ENCODE measurements at regions not wholly inside any gene's neighbourhood (a gene's known extent, or its start where the extent isn't known, plus 50 kb on each side); places are given as distances from the start of the nearest gene placed in this dataset.
A peak's percentile ranks its signal among the peaks of the same experiment; 100 is the strongest.

DNA sequence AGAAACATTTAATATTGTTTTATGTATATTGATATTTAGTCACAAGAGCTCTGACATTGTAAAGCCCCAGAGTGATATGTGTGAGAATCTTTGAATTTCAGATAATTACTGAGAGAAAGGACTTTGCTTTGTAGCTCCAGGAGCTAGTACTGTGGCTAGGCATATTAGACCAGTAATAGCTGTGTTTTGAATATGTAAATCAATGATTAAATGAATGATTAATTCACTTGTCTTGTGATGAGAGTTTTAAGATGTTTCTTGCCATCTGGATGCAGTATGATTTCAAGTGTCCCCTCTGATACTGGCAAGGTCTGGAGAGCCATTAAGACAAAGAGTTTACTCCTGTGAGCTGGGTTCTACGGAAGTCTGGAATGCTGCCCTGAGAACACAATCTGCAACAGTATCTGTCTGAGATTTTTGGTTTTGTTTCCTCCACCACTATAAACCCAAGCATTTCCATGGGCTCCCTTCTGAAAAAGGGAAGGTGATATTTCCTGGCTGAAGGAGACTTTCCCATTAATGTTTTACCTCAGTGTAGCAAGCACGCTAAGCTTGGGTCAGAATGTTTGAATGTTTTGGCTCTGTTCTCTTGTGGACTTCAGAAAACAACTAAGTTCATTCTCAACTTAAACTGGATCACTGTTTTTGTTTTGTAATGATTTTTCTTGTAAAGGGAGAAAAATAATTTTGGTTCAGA is 61.3 kb upstream of the BICC1 start:
- Histone ChIP-seq H3K27me3 (no peaks in the 10 kb centered on the region), H3K4me1 (ENCODE audit: low read depth) (no peaks in the 10 kb centered on the region), H3K27ac (peak overlapping the region; percentile 58), H3K4me3 (no peak overlapping the region), H3K9me3 (ENCODE audit: low read depth) (no peaks in the 10 kb centered on the region), H3K36me3 (no peaks in the 10 kb centered on the region)
- peak in 1 of 2 donors; percentile 3 for DNase-seq (ENCODE audit: low read depth in 1 of 2, low spot score in 1 of 2)
- TF ChIP-seq, protein P1, sequence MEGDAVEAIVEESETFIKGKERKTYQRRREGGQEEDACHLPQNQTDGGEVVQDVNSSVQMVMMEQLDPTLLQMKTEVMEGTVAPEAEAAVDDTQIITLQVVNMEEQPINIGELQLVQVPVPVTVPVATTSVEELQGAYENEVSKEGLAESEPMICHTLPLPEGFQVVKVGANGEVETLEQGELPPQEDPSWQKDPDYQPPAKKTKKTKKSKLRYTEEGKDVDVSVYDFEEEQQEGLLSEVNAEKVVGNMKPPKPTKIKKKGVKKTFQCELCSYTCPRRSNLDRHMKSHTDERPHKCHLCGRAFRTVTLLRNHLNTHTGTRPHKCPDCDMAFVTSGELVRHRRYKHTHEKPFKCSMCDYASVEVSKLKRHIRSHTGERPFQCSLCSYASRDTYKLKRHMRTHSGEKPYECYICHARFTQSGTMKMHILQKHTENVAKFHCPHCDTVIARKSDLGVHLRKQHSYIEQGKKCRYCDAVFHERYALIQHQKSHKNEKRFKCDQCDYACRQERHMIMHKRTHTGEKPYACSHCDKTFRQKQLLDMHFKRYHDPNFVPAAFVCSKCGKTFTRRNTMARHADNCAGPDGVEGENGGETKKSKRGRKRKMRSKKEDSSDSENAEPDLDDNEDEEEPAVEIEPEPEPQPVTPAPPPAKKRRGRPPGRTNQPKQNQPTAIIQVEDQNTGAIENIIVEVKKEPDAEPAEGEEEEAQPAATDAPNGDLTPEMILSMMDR (IDR thresholded peaks at IDR 0.05; ENCODE audit: low read depth, low read length) = no peak

DNA sequence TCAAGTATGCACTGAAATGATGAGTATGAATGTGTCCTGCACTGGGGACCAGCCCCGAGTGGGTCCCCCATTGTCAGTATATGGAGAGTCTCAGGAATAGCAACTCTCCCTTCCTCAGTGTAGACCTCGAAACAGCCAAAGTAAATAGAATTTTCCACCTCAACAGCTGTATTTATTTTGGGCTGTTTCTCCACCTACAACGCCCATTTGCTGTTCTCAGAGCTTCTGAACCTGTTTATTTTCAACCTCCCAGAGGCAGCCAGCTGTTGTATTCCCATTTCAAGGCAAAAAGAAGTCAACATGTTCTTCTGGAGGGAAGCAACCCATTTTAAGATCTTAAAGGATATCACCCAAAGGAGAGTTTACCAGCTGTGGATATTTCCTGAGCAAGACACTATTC is 59.6 kb upstream of the BICC1 start:
- Histone ChIP-seq H3K4me3 (no peak overlapping the region), H3K4me1 (ENCODE audit: low read depth) (no peaks in the 10 kb centered on the region), H3K27me3 (no peaks in the 10 kb centered on the region), H3K36me3 (no peaks in the 10 kb centered on the region), H3K27ac (no peak overlapping the region), H3K9me3 (ENCODE audit: low read depth) (no peaks in the 10 kb centered on the region)
- TF ChIP-seq, protein P1 (IDR thresholded peaks at IDR 0.05; ENCODE audit: low read depth, low read length) = no peak
- no peak for DNase-seq (ENCODE audit: low read depth in 1 of 2, low spot score in 1 of 2)

- DNase-seq (ENCODE audit: low read depth in 1 of 2, low spot score in 1 of 2) = no peak
- no peaks in the 10 kb centered on the region for H3K36me3 ChIP-seq
- TF ChIP-seq, protein P1 (IDR thresholded peaks at IDR 0.05; ENCODE audit: low read depth, low read length) = no peak
Observed at GRCh38 chr10:58456179-58456578, 56.5 kb upstream of the BICC1 start.

DNA sequence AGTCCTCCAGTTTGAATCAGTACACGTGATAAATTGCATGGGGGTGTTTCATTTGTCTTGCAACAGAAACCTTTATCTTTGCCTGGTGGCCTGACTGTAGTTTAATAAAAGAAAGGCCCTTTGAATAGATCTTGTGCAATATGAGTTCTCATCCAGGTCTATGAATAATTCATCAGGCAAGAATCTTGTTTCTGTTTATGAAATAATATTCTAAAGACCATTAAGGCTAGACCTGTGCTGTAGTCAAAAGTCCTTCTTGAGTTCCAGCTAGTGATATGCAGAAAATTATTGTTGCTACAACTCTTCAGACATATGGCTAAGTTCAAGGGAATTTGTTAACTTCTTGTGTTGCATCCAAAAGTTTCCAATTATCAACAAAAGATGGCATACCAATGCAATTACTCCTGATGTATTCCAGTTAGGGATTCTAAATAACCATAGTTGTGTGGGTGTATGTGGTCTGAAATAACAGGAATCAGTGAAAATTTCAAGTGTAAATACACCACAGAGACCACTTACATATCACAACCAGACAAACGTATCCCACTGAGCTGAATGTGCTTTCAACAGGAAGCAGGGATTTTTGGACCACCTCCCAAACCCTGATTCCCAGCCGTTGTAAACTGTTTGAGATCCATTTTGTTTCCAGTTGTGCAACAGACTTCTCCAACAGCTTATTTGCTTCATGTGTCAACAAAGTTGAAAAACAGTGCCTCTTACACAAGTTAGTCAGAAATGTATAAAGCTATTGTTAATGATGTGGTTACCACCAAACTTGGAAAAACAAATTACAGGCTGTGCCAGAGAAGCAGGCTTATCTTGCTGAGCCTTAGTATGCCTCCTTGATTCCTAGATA is 54.7 kb upstream of the BICC1 start:
- H3K27ac ChIP-seq = no peak overlapping the region
- H3K4me3 ChIP-seq = no peak overlapping the region
- DNase-seq (ENCODE audit: low read depth in 1 of 2, low spot score in 1 of 2) = peak in 1 of 2 donors; percentile 99
- TF ChIP-seq, protein P1 (IDR thresholded peaks at IDR 0.05; ENCODE audit: low read depth, low read length) = no peak
- H3K36me3 ChIP-seq = no peaks in the 10 kb centered on the region
- no peaks in the 10 kb centered on the region for H3K4me1 ChIP-seq (ENCODE audit: low read depth)
- no peaks in the 10 kb centered on the region for H3K27me3 ChIP-seq
- no peaks in the 10 kb centered on the region for H3K9me3 ChIP-seq (ENCODE audit: low read depth)

More at GRCh38 chr10:58456179-58456578, 56.5 kb upstream of the BICC1 start:
- H3K4me1 ChIP-seq (ENCODE audit: low read depth) = no peaks in the 10 kb centered on the region
- no peaks in the 10 kb centered on the region for H3K27me3 ChIP-seq
- H3K4me3 ChIP-seq = no peak overlapping the region
- H3K27ac ChIP-seq = no peak overlapping the region
- H3K9me3 ChIP-seq (ENCODE audit: low read depth) = no peaks in the 10 kb centered on the region

DNA sequence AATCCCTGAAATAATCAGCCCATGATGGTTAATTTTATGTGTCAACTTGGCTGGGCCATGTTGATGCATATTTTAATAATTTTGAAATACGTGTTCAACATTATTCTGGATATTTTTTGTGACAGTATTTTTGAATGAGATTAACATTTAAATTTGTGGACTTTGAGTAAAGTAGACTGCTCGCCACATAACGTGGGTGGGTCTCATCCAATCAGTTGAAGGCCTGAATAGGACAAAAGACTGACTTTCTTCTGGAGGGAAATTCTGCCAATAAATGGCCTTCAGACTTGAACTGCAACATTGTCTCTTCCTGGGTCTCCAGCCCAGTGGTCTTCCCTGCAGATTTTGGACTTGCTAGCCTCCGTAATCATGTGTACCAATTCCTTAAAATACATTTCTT is 53.6 kb upstream of the BICC1 start:
- H3K4me3 ChIP-seq = no peak overlapping the region
- no peak for DNase-seq (ENCODE audit: low read depth in 1 of 2, low spot score in 1 of 2)
- no peaks in the 10 kb centered on the region for H3K36me3 ChIP-seq
- H3K9me3 ChIP-seq (ENCODE audit: low read depth) = no peaks in the 10 kb centered on the region
- no peaks in the 10 kb centered on the region for H3K27me3 ChIP-seq
- H3K4me1 ChIP-seq (ENCODE audit: low read depth) = no peaks in the 10 kb centered on the region
- TF ChIP-seq, protein P1 (IDR thresholded peaks at IDR 0.05; ENCODE audit: low read depth, low read length) = no peak
- H3K27ac ChIP-seq = no peak overlapping the region
